GM18868 (cell line): ENCODE measurements at regions not wholly inside any gene's neighbourhood (a gene's known extent, or its start where the extent isn't known, plus 50 kb on each side); places are given as distances from the start of the nearest gene placed in this dataset.

Experiments
- ATAC-seq: cut with Tn5 transposase; IDR thresholded peaks from one replicate; pipeline ENCODE4 v1.9.1; 2021; ENCODE audit warnings: mild to moderate bottlenecking, moderate library complexity; ENCODE audit not compliant: unreplicated experiment

GRCh38 chr12:76259660-76260389 is 88.4 kb downstream of the BBS10 start:
- no peak for ATAC-seq

- no peak for ATAC-seq
Observed at GRCh38 chr12:76259106-76259505, 89.1 kb downstream of the BBS10 start.

- no peak for ATAC-seq
Observed at GRCh38 chr12:76256904-76257303, 91.3 kb downstream of the BBS10 start.

GRCh38 chr12:76256321-76256720 is 91.9 kb downstream of the BBS10 start:
- ATAC-seq, result no peak

GRCh38 chr12:76255692-76256091 is 92.5 kb downstream of the BBS10 start:
- ATAC-seq, result no peak

GRCh38 chr12:76255281-76255680 is 92.9 kb downstream of the BBS10 start:
- no peak for ATAC-seq

GRCh38 chr12:76252031-76252430 is 96.2 kb downstream of the BBS10 start:
- ATAC-seq, result no peak

- no peak for ATAC-seq
Observed at GRCh38 chr12:76250256-76250655, 98.0 kb downstream of the BBS10 start.

GRCh38 chr12:76249501-76249900 is 98.7 kb downstream of the BBS10 start:
- ATAC-seq, result no peak

GRCh38 chr12:76247992-76248391 is 100.2 kb downstream of the BBS10 start:
- no peak for ATAC-seq

- no peak for ATAC-seq
Observed at GRCh38 chr12:76247026-76247646, 101.1 kb downstream of the BBS10 start.

- ATAC-seq, result no peak
Observed at GRCh38 chr12:76246611-76247010, 101.6 kb downstream of the BBS10 start.

- ATAC-seq, result no peak
Observed at GRCh38 chr12:76244300-76244699, 103.9 kb downstream of the BBS10 start.

- ATAC-seq, result no peak
Observed at GRCh38 chr12:76242813-76243550, 105.2 kb downstream of the BBS10 start.

- no peak for ATAC-seq
Observed at GRCh38 chr12:76241371-76241770, 106.8 kb downstream of the BBS10 start.

GRCh38 chr12:76240281-76240680 is 107.9 kb downstream of the BBS10 start:
- no peak for ATAC-seq

GRCh38 chr12:76238688-76239087 is 109.5 kb downstream of the BBS10 start:
- ATAC-seq, result no peak

GRCh38 chr12:76237086-76237701 is 111.0 kb downstream of the BBS10 start:
- no peak for ATAC-seq

GRCh38 chr12:76236640-76237039 is 111.6 kb downstream of the BBS10 start:
- no peak for ATAC-seq

- no peak for ATAC-seq
Observed at GRCh38 chr12:76234741-76235140, 113.5 kb downstream of the BBS10 start.

GRCh38 chr12:76232013-76232412 is 116.2 kb downstream of the BBS10 start:
- ATAC-seq, result no peak

- no peak for ATAC-seq
Observed at GRCh38 chr12:76226956-76227355, 121.3 kb downstream of the BBS10 start.
